HepG2 (cell line): ENCODE measurements at regions not wholly inside any gene's neighbourhood (a gene's known extent, or its start where the extent isn't known, plus 50 kb on each side); places are given as distances from the start of the nearest gene placed in this dataset.

Source experiments
- ATAC-seq: fragments of 200-7000 bp; cut with Tn5 transposase; 3 replicates; pipeline ENCODE4 v1.9.1; 2020; ENCODE audit warnings: mild to moderate bottlenecking, moderate library complexity
- BruUV-seq: library from RNA; stranded (reverse); fragments of 400-500 nt; replicated peaks from 2 replicates; lab custom pipeline; 2021; lab: Mats Ljungman, UMichigan
- CTCF ChIA-PET: fragments of 300-600 bp; formaldehyde crosslinking; extraction: SDS; loops from one replicate; lab custom pipeline; 2021; ENCODE audit warnings: low total read pairs, inconsistent platforms, low intra/inter-chr PET ratio; lab: Yijun Ruan, JAX
- POLR2A ChIA-PET: fragments of 350-600 bp; sonication (Branson Sonifier 250); formaldehyde crosslinking; loops from one replicate; lab custom pipeline; 2020; ENCODE audit warnings: antibody characterized with exemption, inconsistent platforms; lab: Yijun Ruan, JAX
- DNase-seq: peaks from one replicate; pipeline ENCODE4 v3.0.0-alpha.2; 2015; ENCODE audit warnings: low spot score
- FAIRE-seq: peaks from 3 replicates; lab custom pipeline; 2011; peaks lifted over from hg19 to GRCh38; lab: Jason Lieb, UNC
- H2AFZ ChIP-seq: one replicate; pipeline ENCODE4 v1.6.1; 2011; ENCODE audit warnings: low read length, inconsistent platforms
- H3K27ac ChIP-seq: fragments of 300-600 bp; 3 replicates; pipeline ENCODE4 v1.8.0; 2011; ENCODE audit warnings: mixed run types, mild to moderate bottlenecking, mixed read lengths, low read length, inconsistent platforms; ENCODE audit not compliant: insufficient read depth; ENCODE audit errors: extremely low read length
- H3K27me3 ChIP-seq, 2 experiments: fragments of 200-600 bp in 1 of 2; 2 replicates in 1 of 2; 3 replicates in 1 of 2; pipeline versions ENCODE4 v1.6.0 to v1.8.0; 2011; ENCODE audit warnings: low read length in 2 of 2, mild to moderate bottlenecking in 2 of 2, moderate library complexity in 2 of 2, inconsistent platforms in 1 of 2; ENCODE audit not compliant: insufficient read depth in 2 of 2, control insufficient read depth in 1 of 2
- H3K36me3 ChIP-seq, 2 experiments: fragments of 200-600 bp in 1 of 2; replicated peaks in 1 of 2; 2 replicates in 1 of 2; 3 replicates in 1 of 2; pipeline versions ENCODE4 v1.5.1 to v1.8.0; 2011; ENCODE audit warnings: low read length in 2 of 2, inconsistent platforms in 1 of 2; ENCODE audit not compliant: insufficient read depth in 2 of 2, control insufficient read depth in 1 of 2
- H3K4me1 ChIP-seq: 2 replicates; pipeline ENCODE4 v1.5.1; 2012; ENCODE audit warnings: low read length, inconsistent platforms; ENCODE audit not compliant: insufficient read depth
- H3K4me2 ChIP-seq: 2 replicates; pipeline ENCODE4 v1.6.0; 2011; ENCODE audit warnings: low read depth, low read length, inconsistent platforms
- H3K4me3 ChIP-seq, 3 experiments: fragments of 200-600 bp in 1 of 3; sonication (generic), shearing (Covaris generic) in 1 of 3; replicated peaks in 1 of 3; 2 replicates each; pipeline ENCODE4 v1.5.1; 2011 to 2016; ENCODE audit warnings: low read length in 3 of 3, inconsistent platforms in 2 of 3, low read depth in 2 of 3, mild to moderate bottlenecking in 2 of 3, control low read depth in 1 of 3, mixed read lengths in 1 of 3; ENCODE audit not compliant: insufficient read depth in 1 of 3
- H3K79me2 ChIP-seq: one replicate; pipeline ENCODE4 v1.6.1; 2011; ENCODE audit warnings: low read length, inconsistent platforms; ENCODE audit not compliant: insufficient read depth
- H3K9ac ChIP-seq: 2 replicates; pipeline ENCODE4 v1.6.0; 2011; ENCODE audit warnings: mild to moderate bottlenecking, low read depth, low read length, inconsistent platforms; ENCODE audit not compliant: insufficient read depth
- H3K9me3 ChIP-seq: 2 replicates; pipeline ENCODE4 v1.5.1; 2012; ENCODE audit warnings: mild to moderate bottlenecking, low read length
- H4K20me1 ChIP-seq: 2 replicates; pipeline ENCODE4 v1.6.0; 2011; ENCODE audit warnings: inconsistent platforms, mild to moderate bottlenecking, low read length, moderate library complexity; ENCODE audit not compliant: insufficient read depth
- DNMT1 ChIP-seq: sonication (generic); formaldehyde crosslinking; IDR thresholded peaks from 2 replicates; pipeline ENCODE4 v1.5.1; 2020; ENCODE audit warnings: mild to moderate bottlenecking, missing genetic modification reagents
- IKZF1 ChIP-seq: fragments of 450-650 bp; IDR thresholded peaks from 2 replicates; pipeline ENCODE4 v1.7.1; 2016
- NFE2L1 ChIP-seq: sonication (generic); formaldehyde crosslinking; IDR thresholded peaks from 2 replicates; pipeline ENCODE4 v1.4.0; 2020; ENCODE audit warnings: missing genetic modification reagents, mild to moderate bottlenecking, borderline replicate concordance
- NFRKB ChIP-seq: fragments of 450-650 bp; IDR thresholded peaks from 2 replicates; pipeline ENCODE4 v1.6.1; 2017
- NR1H2 ChIP-seq: sonication (generic); formaldehyde crosslinking; IDR thresholded peaks from 2 replicates; pipeline ENCODE4 v1.8.1; 2022; ENCODE audit warnings: low read depth, missing genetic modification reagents, borderline replicate concordance
- PREB ChIP-seq: sonication (generic); formaldehyde crosslinking; IDR thresholded peaks from 2 replicates; pipeline ENCODE4 v1.4.0; 2020; ENCODE audit warnings: missing genetic modification reagents
- XBP1 ChIP-seq: sonication (generic); formaldehyde crosslinking; IDR thresholded peaks from 2 replicates; pipeline ENCODE4 v1.5.0; 2020; ENCODE audit warnings: missing genetic modification reagents
- ZNF549 ChIP-seq: sonication (generic); formaldehyde crosslinking; IDR thresholded peaks from 2 replicates; pipeline ENCODE4 v1.5.0; 2020; ENCODE audit warnings: missing genetic modification reagents
- ZSCAN12 ChIP-seq: sonication (generic); formaldehyde crosslinking; IDR thresholded peaks from 2 replicates; pipeline ENCODE4 v1.9.0; 2021; ENCODE audit warnings: mild to moderate bottlenecking, missing genetic modification reagents
- WGBS: methylation state at CpG from one replicate; pipeline ENCODE4 v1.1.6; 2017; ENCODE audit warnings: low lambda C conversion rate; 5-methylcytosine and 5-hydroxymethylcytosine counted together
- in situ Hi-C: cut with HindIII; loops from 2 replicates; pipeline ENCODE4 v1.10.0; 2017; ENCODE audit warnings: low pct_unique_long_range_greater_than_20kb; ENCODE audit not compliant: extremely low pct_ligation_motif_present
- intact Hi-C: fragments of 100-400 bp; cut with micrococcal nuclease; formaldehyde crosslinking; loops from one replicate; pipeline ENCODE4 v1.10.0; 2022; ENCODE audit not compliant: unreplicated experiment

GRCh38 chr9:107103621-107104020 lies 179.5 kb upstream of the RAD23B start:
- Histone ChIP-seq H3K4me3 (no peak overlapping the region), H3K9me3 (no peaks in the 10 kb centered on the region), H3K27me3 (peaks cover 0 to 2% of the 10 kb centered on the region in 2 experiments; a peak in 1 of 5 replicates), H3K36me3 (no peaks in the 10 kb centered on the region), H3K27ac (no peak overlapping the region), H3K4me1 (no peaks in the 10 kb centered on the region), H3K79me2 (no peaks in the 10 kb centered on the region), H2AFZ (no peak overlapping the region), H4K20me1 (no peaks in the 10 kb centered on the region), H3K4me2 (no peak overlapping the region), H3K9ac (no peak overlapping the region)
- in situ Hi-C loops (no loop called here), intact Hi-C loops (no loop called here)
- ChIA-PET CTCF (no interaction called here), POLR2A (no interaction called here)
- WGBS: 53% methylated on average over 2 of the region's 2 CpGs
- TF ChIP-seq IKZF1 (no peak), NR1H2 (CRISPR knock-in tag) (no peak), ZNF549 (no peak), XBP1 (CRISPR knock-in tag) (no peak), ZSCAN12 (no peak), DNMT1 (CRISPR knock-in tag) (no peak), NFE2L1 (no peak), PREB (CRISPR knock-in tag) (no peak)
- no TSS peak for BruUV-seq
- FAIRE-seq (no peak), DNase-seq (no peak), ATAC-seq (no peak)

GRCh38 chr9:107105784-107106183 lies 177.3 kb upstream of the RAD23B start:
- ChIA-PET CTCF (no interaction called here), POLR2A (no interaction called here)
- H3K9ac ChIP-seq: no peak overlapping the region
- FAIRE-seq (no peak), ATAC-seq (no peak), DNase-seq (no peak)
- no peak overlapping the region for H3K4me2 ChIP-seq
- no peaks in the 10 kb centered on the region for H4K20me1 ChIP-seq
- WGBS: 0% methylated on average over 3 of the region's 3 CpGs
- no peak overlapping the region for H3K4me3 ChIP-seq
- H3K79me2 ChIP-seq: no peaks in the 10 kb centered on the region
- BruUV-seq: no TSS peak
- H3K4me1 ChIP-seq: no peaks in the 10 kb centered on the region
- no peak overlapping the region for H2AFZ ChIP-seq
- in situ Hi-C loops: no loop called here
- intact Hi-C loops: no loop called here
- no peaks in the 10 kb centered on the region for H3K9me3 ChIP-seq
- no peaks in the 10 kb centered on the region for H3K36me3 ChIP-seq
- H3K27ac ChIP-seq: no peak overlapping the region
- TF ChIP-seq NFRKB: no peak
- H3K27me3 ChIP-seq: peaks cover 0 to 2% of the 10 kb centered on the region in 2 experiments; a peak in 1 of 5 replicates
